ENCODE measurements at regions not wholly inside any gene's neighbourhood (a gene's known extent, or its start where the extent isn't known, plus 50 kb on each side); places are given as distances from the start of the nearest gene placed in this dataset.
"Not testable (repeated sequence)": the region's sequence is repeated elsewhere in the genome, so short reads cannot be mapped to it uniquely, and the experiment has no call there.

GRCh38 chr7:137110535-137110934, 233.0 kb downstream of the PTN start:
- DNase-seq (ENCODE audit: insufficient read length, low spot score) (no peak), FAIRE-seq (no peak)

- no peak for DNase-seq (ENCODE audit: insufficient read length, low spot score)
- FAIRE-seq = no peak
Observed at GRCh38 chr7:137110091-137110509, 233.4 kb downstream of the PTN start.

- not testable (repeated sequence) for DNase-seq (ENCODE audit: insufficient read length, low spot score); FAIRE-seq
Observed at GRCh38 chr7:137107802-137108201, 235.7 kb downstream of the PTN start.

GRCh38 chr7:137103526-137103925, 235.1 kb downstream of the CHRM2 start:
- not testable (repeated sequence) for FAIRE-seq; DNase-seq (ENCODE audit: insufficient read length, low spot score)

- no peak for FAIRE-seq
- no peak for DNase-seq (ENCODE audit: insufficient read length, low spot score)
Observed at GRCh38 chr7:137097111-137097510, 228.7 kb downstream of the CHRM2 start.

- FAIRE-seq (no peak), DNase-seq (ENCODE audit: insufficient read length, low spot score) (no peak)
Observed at GRCh38 chr7:137096607-137097006, 228.2 kb downstream of the CHRM2 start.

GRCh38 chr7:137093198-137093597, 224.7 kb downstream of the CHRM2 start:
- FAIRE-seq = no peak
- no peak for DNase-seq (ENCODE audit: insufficient read length, low spot score)

- FAIRE-seq = no peak
Observed at GRCh38 chr7:137091396-137091795, 222.9 kb downstream of the CHRM2 start.

GRCh38 chr7:137086896-137087295, 218.4 kb downstream of the CHRM2 start:
- FAIRE-seq (no peak), DNase-seq (ENCODE audit: insufficient read length, low spot score) (no peak)

More at GRCh38 chr7:137091396-137091795, 222.9 kb downstream of the CHRM2 start:
- peak; percentile 11 for DNase-seq (ENCODE audit: insufficient read length, low spot score)

GRCh38 chr7:137084607-137085380, 216.3 kb downstream of the CHRM2 start:
- FAIRE-seq (no peak), DNase-seq (ENCODE audit: insufficient read length, low spot score) (no peak)

GRCh38 chr7:137082391-137082790, 213.9 kb downstream of the CHRM2 start:
- FAIRE-seq (no peak), DNase-seq (ENCODE audit: insufficient read length, low spot score) (no peak)

GRCh38 chr7:137081321-137082093, 213.1 kb downstream of the CHRM2 start:
- no peak for DNase-seq (ENCODE audit: insufficient read length, low spot score)
- FAIRE-seq = peak; percentile 40

GRCh38 chr7:137080516-137081203, 212.2 kb downstream of the CHRM2 start:
- FAIRE-seq = no peak
- no peak for DNase-seq (ENCODE audit: insufficient read length, low spot score)

- no peak for DNase-seq (ENCODE audit: insufficient read length, low spot score)
- FAIRE-seq = no peak
Observed at GRCh38 chr7:137078781-137079180, 210.3 kb downstream of the CHRM2 start.

GRCh38 chr7:137074391-137075030, 206.1 kb downstream of the CHRM2 start:
- DNase-seq (ENCODE audit: insufficient read length, low spot score) (no peak), FAIRE-seq (no peak)

GRCh38 chr7:137073571-137074325, 205.3 kb downstream of the CHRM2 start:
- FAIRE-seq (no peak), DNase-seq (ENCODE audit: insufficient read length, low spot score) (no peak)
